Psoas muscle (tissue), 7 donors: ENCODE measurements at regions not wholly inside any gene's neighbourhood (a gene's known extent, or its start where the extent isn't known, plus 50 kb on each side); places are given as distances from the start of the nearest gene placed in this dataset.

ENCODE experiments used
- ATAC-seq, 4 donors: fragments of 200-7000 bp; cut with Tn5 transposase; one replicate each; pipeline ENCODE4 v1.9.1; 2020; ENCODE audit warnings: moderate library complexity in 3 of 4, mild to moderate bottlenecking in 2 of 4
- DNase-seq, 2 donors: peaks; one replicate each; pipeline ENCODE4 v3.0.0-alpha.2; 2020
- H3K27ac ChIP-seq: fragments of 200-600 bp; one replicate; pipeline ENCODE4 v1.8.0; 2022
- H3K27me3 ChIP-seq, 3 donors: fragments of 200-600 bp in 1 of 3; one replicate each; pipeline versions ENCODE4 v1.6.1 to v1.8.0; 2013 to 2022; ENCODE audit warnings: low read length in 2 of 3, mild to moderate bottlenecking in 2 of 3, moderate library complexity in 1 of 3; ENCODE audit not compliant: insufficient read depth in 3 of 3
- H3K36me3 ChIP-seq, 2 donors: fragments of 200-600 bp in 1 of 2; one replicate each; pipeline versions ENCODE4 v1.6.1 to v1.8.0; 2013 to 2022; ENCODE audit warnings: low read depth in 1 of 2, mild to moderate bottlenecking in 1 of 2, moderate library complexity in 1 of 2; ENCODE audit not compliant: insufficient read depth in 1 of 2
- H3K4me1 ChIP-seq: fragments of 200-600 bp; one replicate; pipeline ENCODE4 v1.8.0; 2022
- H3K4me3 ChIP-seq: fragments of 200-600 bp; one replicate; pipeline ENCODE4 v1.8.0; 2022; ENCODE audit warnings: mild to moderate bottlenecking
- H3K9me3 ChIP-seq: fragments of 200-600 bp; one replicate; pipeline ENCODE4 v1.8.0; 2022
- WGBS, 3 donors: extraction: QIAGEN DNeasy Blood & Tissue Kit; methylation state at CpG; one replicate each; pipeline versions ENCODE4 v1.1.6 to v1.1.7; 2013; 5-methylcytosine and 5-hydroxymethylcytosine counted together
- intact Hi-C, 2 donors: fragments of 100-400 bp; cut with DNase I; formaldehyde crosslinking; loops; one replicate each; pipeline versions ENCODE4 v1.11.0 to v1.14.2; 2022
- TF ChIP-seq, protein P1 (sequence below): fragments of 200-600 bp; IDR thresholded peaks from one replicate; pipeline ENCODE4 v1.8.0; 2022; ENCODE audit warnings: antibody characterized with exemption
- donor health status: healthy with polysubstance abuse.
- donor health status: DM: no; HTN: no; CAD: no; lungs with moderate emphysema.
- donor health status: Bipolar disorder and iron deficiency.
- donor health status: healthy.
- donor health status: DM: yes; HTN: yes; CAD: no.
- donor health status: DM: no; HTN: no; CAD: no.
- donor health status: DM: yes; HTN: yes; CAD: no.

DNA sequence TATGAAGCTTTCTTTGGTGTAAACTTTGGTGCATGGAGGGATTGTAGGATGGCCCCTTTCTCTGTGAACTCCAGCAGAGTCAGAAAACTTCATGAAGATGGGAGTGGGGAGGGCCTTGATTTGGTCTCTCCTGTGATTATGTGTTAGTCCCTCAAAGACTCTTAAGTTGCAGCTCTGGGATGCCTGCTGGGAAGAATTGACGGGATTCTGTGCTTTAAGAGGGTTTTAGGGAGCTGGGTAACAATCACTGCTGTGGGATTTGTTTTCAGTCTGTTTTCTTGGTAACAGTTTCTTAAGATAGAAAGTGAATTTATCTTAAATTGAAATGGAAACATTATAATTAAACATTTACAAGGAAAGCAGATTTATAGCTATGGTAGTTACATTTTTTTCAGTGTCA is 378.1 kb downstream of the AACS start:
- WGBS, 3 donors: 18 to 32% (median 24%) methylated on average over 1 of the region's 1 CpG
- H3K27ac ChIP-seq: no peak overlapping the region

GRCh38 chr12:125451408-125451807 is 386.2 kb downstream of the AACS start:
- WGBS, 3 donors: 57 to 72% (median 67%) methylated on average over 2 of the region's 2 CpGs
- TF ChIP-seq, protein P1, sequence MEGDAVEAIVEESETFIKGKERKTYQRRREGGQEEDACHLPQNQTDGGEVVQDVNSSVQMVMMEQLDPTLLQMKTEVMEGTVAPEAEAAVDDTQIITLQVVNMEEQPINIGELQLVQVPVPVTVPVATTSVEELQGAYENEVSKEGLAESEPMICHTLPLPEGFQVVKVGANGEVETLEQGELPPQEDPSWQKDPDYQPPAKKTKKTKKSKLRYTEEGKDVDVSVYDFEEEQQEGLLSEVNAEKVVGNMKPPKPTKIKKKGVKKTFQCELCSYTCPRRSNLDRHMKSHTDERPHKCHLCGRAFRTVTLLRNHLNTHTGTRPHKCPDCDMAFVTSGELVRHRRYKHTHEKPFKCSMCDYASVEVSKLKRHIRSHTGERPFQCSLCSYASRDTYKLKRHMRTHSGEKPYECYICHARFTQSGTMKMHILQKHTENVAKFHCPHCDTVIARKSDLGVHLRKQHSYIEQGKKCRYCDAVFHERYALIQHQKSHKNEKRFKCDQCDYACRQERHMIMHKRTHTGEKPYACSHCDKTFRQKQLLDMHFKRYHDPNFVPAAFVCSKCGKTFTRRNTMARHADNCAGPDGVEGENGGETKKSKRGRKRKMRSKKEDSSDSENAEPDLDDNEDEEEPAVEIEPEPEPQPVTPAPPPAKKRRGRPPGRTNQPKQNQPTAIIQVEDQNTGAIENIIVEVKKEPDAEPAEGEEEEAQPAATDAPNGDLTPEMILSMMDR: no peak
- Histone ChIP-seq H3K36me3 (no peaks in the 10 kb centered on the region), H3K9me3 (peaks cover 7% of the 10 kb centered on the region), H3K4me1 (no peaks in the 10 kb centered on the region), H3K4me3 (no peak overlapping the region), H3K27ac (no peak overlapping the region), H3K27me3 (no peaks in the 10 kb centered on the region)
- intact Hi-C loops: no loop called here
- DNase-seq (no peak), ATAC-seq (no peak)

More for the DNA sequence above, 378.1 kb downstream of the AACS start:
- Histone ChIP-seq H3K27me3 (no peaks in the 10 kb centered on the region), H3K36me3 (no peaks in the 10 kb centered on the region), H3K4me3 (no peak overlapping the region), H3K9me3 (peaks cover 3% of the 10 kb centered on the region), H3K4me1 (no peaks in the 10 kb centered on the region)
- ATAC-seq (no peak), DNase-seq (no peak)
- TF ChIP-seq, protein P1: no peak
- intact Hi-C loops: no loop called here

DNA sequence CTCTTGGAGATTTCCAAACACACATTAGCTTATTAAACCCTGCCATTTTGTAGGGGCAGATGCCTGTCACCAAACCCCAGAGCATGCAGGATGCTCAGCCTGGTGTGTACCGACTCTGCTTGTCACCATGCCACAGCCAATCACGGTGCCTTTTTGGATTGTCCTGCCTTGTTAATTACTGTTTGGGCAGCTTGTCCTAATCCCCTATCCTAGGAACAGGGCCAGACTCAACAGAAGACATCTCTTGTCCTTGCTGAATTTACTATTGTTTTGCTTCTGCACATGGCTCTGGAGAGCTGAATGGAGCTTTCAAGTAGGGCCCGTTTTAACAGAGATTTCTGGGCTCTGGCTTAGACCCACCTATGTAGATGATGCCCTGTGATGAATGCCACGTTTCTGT is 388.5 kb downstream of the AACS start:
- DNase-seq: no peak
- Histone ChIP-seq H3K9me3 (peaks cover 7% of the 10 kb centered on the region), H3K27ac (no peak overlapping the region), H3K4me1 (no peaks in the 10 kb centered on the region), H3K27me3 (no peaks in the 10 kb centered on the region), H3K4me3 (no peak overlapping the region), H3K36me3 (no peaks in the 10 kb centered on the region)
- TF ChIP-seq, protein P1: no peak
- 15 to 32% (median 19%) methylated on average over 4 of the region's 4 CpGs for WGBS, 3 donors
- ATAC-seq: no peak
- intact Hi-C loops: no loop called here

GRCh38 chr12:125454291-125454690 is 389.1 kb downstream of the AACS start:
- H3K9me3 ChIP-seq: peaks cover 7% of the 10 kb centered on the region
- DNase-seq (no peak), ATAC-seq (no peak)
- H3K27me3 ChIP-seq: no peaks in the 10 kb centered on the region
- no peak overlapping the region for H3K27ac ChIP-seq
- no peaks in the 10 kb centered on the region for H3K36me3 ChIP-seq
- H3K4me1 ChIP-seq: no peaks in the 10 kb centered on the region
- no peak overlapping the region for H3K4me3 ChIP-seq
- TF ChIP-seq, protein P1: no peak
- intact Hi-C loops: no loop called here
- WGBS, 3 donors: 56 to 58% (median 57%) methylated on average over 3 of the region's 3 CpGs

DNA sequence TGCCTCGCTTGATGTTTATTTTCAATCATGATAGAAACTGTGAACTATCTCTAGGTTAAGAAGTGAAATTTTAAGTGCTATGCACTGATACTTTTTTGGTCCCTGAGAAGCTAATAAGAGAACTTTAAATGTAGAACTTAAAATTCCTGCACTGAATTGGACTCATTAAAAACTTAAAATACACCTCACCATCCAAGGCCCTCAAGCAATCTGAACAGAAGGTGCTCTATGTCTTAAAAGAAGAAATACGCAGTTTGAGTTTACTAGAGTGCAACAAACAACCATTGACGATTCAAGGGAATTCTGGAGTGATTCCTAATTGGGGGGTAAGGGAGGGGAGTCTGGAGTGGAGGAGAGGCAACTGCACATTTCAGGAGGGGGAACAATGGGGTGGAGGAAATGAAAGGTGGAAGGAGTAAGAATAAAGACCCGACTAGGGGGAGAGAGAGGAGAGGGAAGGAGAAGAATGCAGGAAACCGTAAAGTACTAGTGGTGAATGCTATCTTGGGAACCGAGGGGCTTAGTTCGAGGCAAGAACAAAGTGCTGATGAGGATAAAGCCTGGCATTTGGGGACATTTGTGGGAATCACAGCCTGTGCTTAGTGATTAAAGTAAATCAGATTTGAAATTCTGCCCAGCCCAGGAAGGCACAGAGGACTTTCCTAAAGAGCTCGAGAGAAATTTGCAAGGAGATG is 389.7 kb downstream of the AACS start:
- no peak overlapping the region for H3K27ac ChIP-seq

More for the DNA sequence above, 389.7 kb downstream of the AACS start:
- TF ChIP-seq, protein P1: no peak
- 32 to 36% (median 35%) methylated on average over 8 of the region's 8 CpGs for WGBS, 3 donors
- ATAC-seq: no peak
- H3K27me3 ChIP-seq: no peaks in the 10 kb centered on the region
- intact Hi-C loops: no loop called here
- no peaks in the 10 kb centered on the region for H3K4me1 ChIP-seq
- H3K4me3 ChIP-seq: no peak overlapping the region
- no peak for DNase-seq
- H3K9me3 ChIP-seq: peaks cover 7% of the 10 kb centered on the region
- H3K36me3 ChIP-seq: no peaks in the 10 kb centered on the region
